ENCODE measurements at regions not wholly inside any gene's neighbourhood (a gene's known extent, or its start where the extent isn't known, plus 50 kb on each side); places are given as distances from the start of the nearest gene placed in this dataset.

DNA sequence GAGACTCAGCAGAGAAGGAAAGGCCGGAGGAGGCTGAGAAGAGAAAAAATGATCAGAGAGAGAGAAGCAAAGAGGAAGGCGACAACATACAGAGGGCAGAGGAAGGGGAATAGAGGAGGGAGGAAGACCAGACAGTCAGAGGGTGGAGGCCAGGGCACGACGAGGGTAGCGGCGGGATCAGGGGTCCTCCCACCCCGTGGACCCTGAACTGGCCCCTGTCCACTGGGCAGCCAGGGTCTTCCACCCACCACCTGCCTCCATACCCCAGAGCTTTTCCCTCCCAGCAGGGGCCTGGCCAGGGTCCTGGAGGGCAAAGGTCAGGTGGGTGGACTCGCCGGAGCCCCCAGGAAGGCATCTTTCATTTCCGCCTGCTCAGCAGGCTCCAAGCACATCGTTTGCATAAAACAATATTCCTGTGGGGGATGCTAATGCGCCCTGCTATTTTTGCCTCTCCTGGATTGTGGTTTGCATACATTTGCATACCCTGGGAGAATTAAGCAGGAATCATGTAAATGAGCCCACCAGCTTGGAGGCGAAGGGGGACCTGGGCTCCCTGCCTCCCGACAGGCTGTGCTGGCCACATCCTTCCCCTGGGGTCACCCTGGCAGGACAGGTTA, 394.1 kb downstream of the MN1 start:
- Histone ChIP-seq H3K36me3 (ENCODE audit: control insufficient read depth in 2 of 3, insufficient read depth in 3 of 3, low read length in 3 of 3) (no peaks in the 10 kb centered on the region), H3K4me1 (ENCODE audit: control insufficient read depth in 2 of 3, insufficient read depth in 2 of 3, low read depth in 1 of 3, low read length in 3 of 3) (no peaks in the 10 kb centered on the region), H3K4me3 (ENCODE audit: low read length in 3 of 3) (no peak overlapping the region), H3K27ac (ENCODE audit: low read depth in 2 of 2, low read length in 2 of 2) (no peak overlapping the region), H3K9ac (ENCODE audit: low read length in 3 of 3) (no peak overlapping the region), H3K27me3 (ENCODE audit: control insufficient read depth, insufficient read depth, low read length) (no peaks in the 10 kb centered on the region), H3K9me3 (ENCODE audit: control insufficient read depth in 2 of 3, insufficient read depth in 1 of 3, low read length in 3 of 3) (no peaks in the 10 kb centered on the region)
- DNase-seq = no peak
- TF ChIP-seq, protein P1, sequence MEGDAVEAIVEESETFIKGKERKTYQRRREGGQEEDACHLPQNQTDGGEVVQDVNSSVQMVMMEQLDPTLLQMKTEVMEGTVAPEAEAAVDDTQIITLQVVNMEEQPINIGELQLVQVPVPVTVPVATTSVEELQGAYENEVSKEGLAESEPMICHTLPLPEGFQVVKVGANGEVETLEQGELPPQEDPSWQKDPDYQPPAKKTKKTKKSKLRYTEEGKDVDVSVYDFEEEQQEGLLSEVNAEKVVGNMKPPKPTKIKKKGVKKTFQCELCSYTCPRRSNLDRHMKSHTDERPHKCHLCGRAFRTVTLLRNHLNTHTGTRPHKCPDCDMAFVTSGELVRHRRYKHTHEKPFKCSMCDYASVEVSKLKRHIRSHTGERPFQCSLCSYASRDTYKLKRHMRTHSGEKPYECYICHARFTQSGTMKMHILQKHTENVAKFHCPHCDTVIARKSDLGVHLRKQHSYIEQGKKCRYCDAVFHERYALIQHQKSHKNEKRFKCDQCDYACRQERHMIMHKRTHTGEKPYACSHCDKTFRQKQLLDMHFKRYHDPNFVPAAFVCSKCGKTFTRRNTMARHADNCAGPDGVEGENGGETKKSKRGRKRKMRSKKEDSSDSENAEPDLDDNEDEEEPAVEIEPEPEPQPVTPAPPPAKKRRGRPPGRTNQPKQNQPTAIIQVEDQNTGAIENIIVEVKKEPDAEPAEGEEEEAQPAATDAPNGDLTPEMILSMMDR (IDR thresholded peaks at IDR 0.05; ENCODE audit: borderline replicate concordance, extremely low read depth, insufficient read depth) = no peak
- FAIRE-seq = no peak
- intact Hi-C loops (cut with DNase I) = no loop called here

DNA sequence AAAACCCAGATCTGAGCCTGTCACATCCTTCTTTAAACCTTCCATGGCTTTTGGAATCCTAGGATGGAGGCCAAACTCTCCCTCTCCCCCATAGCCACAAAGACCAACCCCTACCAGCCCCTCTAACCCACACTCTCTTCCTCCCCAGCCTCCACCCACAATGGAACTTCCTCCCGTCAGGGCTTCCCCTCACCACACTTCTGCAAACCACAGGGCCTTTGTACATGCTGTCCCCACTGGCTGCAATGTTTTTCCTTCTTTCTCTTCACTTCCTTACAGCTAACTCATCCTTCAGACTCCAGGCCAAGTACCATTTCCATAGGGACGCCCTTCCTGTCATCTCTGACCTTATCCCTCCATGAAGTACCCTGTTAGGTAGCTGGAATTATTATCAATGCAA, 393.5 kb downstream of the MN1 start:
- no peak for FAIRE-seq
- Histone ChIP-seq H3K27ac (ENCODE audit: low read depth in 2 of 2, low read length in 2 of 2) (no peak overlapping the region), H3K36me3 (ENCODE audit: control insufficient read depth in 2 of 3, insufficient read depth in 3 of 3, low read length in 3 of 3) (no peaks in the 10 kb centered on the region), H3K9me3 (ENCODE audit: control insufficient read depth in 2 of 3, insufficient read depth in 1 of 3, low read length in 3 of 3) (no peaks in the 10 kb centered on the region), H3K9ac (ENCODE audit: low read length in 3 of 3) (no peak overlapping the region), H3K4me3 (ENCODE audit: low read length in 3 of 3) (no peak overlapping the region), H3K4me1 (ENCODE audit: control insufficient read depth in 2 of 3, insufficient read depth in 2 of 3, low read depth in 1 of 3, low read length in 3 of 3) (no peaks in the 10 kb centered on the region), H3K27me3 (ENCODE audit: control insufficient read depth, insufficient read depth, low read length) (no peaks in the 10 kb centered on the region)
- TF ChIP-seq, protein P1 (IDR thresholded peaks at IDR 0.05; ENCODE audit: borderline replicate concordance, extremely low read depth, insufficient read depth) = no peak
- DNase-seq = no peak
- intact Hi-C loops (cut with DNase I) = no loop called here

DNA sequence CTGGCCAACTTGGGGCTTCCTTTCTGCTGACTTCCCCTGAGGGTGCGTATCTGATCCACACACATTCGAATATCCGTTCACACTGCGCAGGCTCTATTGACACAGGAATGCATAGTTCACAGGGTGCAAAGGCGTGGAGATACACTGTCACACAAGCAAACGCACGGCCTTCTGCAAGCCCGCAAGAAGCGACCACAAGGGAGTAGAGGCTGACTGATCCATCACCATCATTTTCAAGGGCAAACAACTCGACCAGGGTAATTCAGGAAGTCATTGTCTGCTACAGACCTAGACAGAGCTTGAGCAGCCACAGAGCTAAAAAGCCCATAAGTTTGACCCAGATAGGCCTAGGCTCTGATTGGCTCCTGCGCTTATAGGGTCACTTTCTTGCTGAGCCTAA, 392.3 kb downstream of the MN1 start:
- no peak for DNase-seq
- FAIRE-seq = no peak
- Histone ChIP-seq H3K27ac (ENCODE audit: low read depth in 2 of 2, low read length in 2 of 2) (no peak overlapping the region), H3K4me1 (ENCODE audit: control insufficient read depth in 2 of 3, insufficient read depth in 2 of 3, low read depth in 1 of 3, low read length in 3 of 3) (no peaks in the 10 kb centered on the region), H3K36me3 (ENCODE audit: control insufficient read depth in 2 of 3, insufficient read depth in 3 of 3, low read length in 3 of 3) (no peaks in the 10 kb centered on the region), H3K4me3 (ENCODE audit: low read length in 3 of 3) (no peak overlapping the region), H3K27me3 (ENCODE audit: control insufficient read depth, insufficient read depth, low read length) (no peaks in the 10 kb centered on the region), H3K9me3 (ENCODE audit: control insufficient read depth in 2 of 3, insufficient read depth in 1 of 3, low read length in 3 of 3) (no peaks in the 10 kb centered on the region), H3K9ac (ENCODE audit: low read length in 3 of 3) (no peak overlapping the region)
- TF ChIP-seq, protein P1 (IDR thresholded peaks at IDR 0.05; ENCODE audit: borderline replicate concordance, extremely low read depth, insufficient read depth) = no peak
- intact Hi-C loops (cut with DNase I) = no loop called here

Measured in kidney (tissue), 13 donors.